Progenitor cell of endocrine pancreas (in vitro differentiated cells): ENCODE measurements at regions not wholly inside any gene's neighbourhood (a gene's known extent, or its start where the extent isn't known, plus 50 kb on each side); places are given as distances from the start of the nearest gene placed in this dataset.
"Not testable (repeated sequence)": the region's sequence is repeated elsewhere in the genome, so short reads cannot be mapped to it uniquely, and the experiment has no call there.

Experiments used
- DNase-seq: peaks from one replicate; pipeline ENCODE4 v3.0.0; 2021; ENCODE audit warnings: low spot score; ENCODE audit not compliant: unreplicated experiment
- H3K27ac Mint-ChIP-seq: 2 replicates; pipeline ENCODE4 v1.8.0; 2021; ENCODE audit warnings: mild to moderate bottlenecking, moderate library complexity, mixed read lengths
- H3K27me3 Mint-ChIP-seq: 2 replicates; pipeline ENCODE4 v1.8.0; 2021; ENCODE audit warnings: mixed read lengths
- H3K36me3 Mint-ChIP-seq: 2 replicates; pipeline ENCODE4 v1.8.0; 2022; ENCODE audit warnings: mixed read lengths; ENCODE audit not compliant: insufficient read depth
- H3K4me1 Mint-ChIP-seq: 2 replicates; pipeline ENCODE4 v1.8.0; 2021; ENCODE audit warnings: low read depth, mixed read lengths
- H3K4me3 Mint-ChIP-seq: 2 replicates; pipeline ENCODE4 v1.8.0; 2021; ENCODE audit warnings: low read depth, mild to moderate bottlenecking, moderate library complexity, mixed read lengths
- H3K9me3 Mint-ChIP-seq: 2 replicates; pipeline ENCODE4 v1.8.0; 2021; ENCODE audit warnings: low read depth, mixed read lengths
- CTCF ChIP-seq: fragments of 200-600 bp; sonication (generic); IDR thresholded peaks from one replicate; pipeline ENCODE4 v1.5.0; 2021; ENCODE audit warnings: antibody characterized with exemption, mild to moderate bottlenecking; ENCODE audit not compliant: unreplicated experiment

- H3K27me3 Mint-ChIP-seq = peaks cover 24% of the 10 kb centered on the region
- no peak overlapping the region for H3K27ac Mint-ChIP-seq
- no peak for DNase-seq
- H3K4me3 Mint-ChIP-seq = no peak overlapping the region
- no peak for TF ChIP-seq CTCF
- H3K36me3 Mint-ChIP-seq = no peaks in the 10 kb centered on the region
- no peaks in the 10 kb centered on the region for H3K9me3 Mint-ChIP-seq
- peaks cover 14% of the 10 kb centered on the region for H3K4me1 Mint-ChIP-seq
Measured at GRCh38 chr10:30704026-30704600, 74.6 kb upstream of the LYZL2 start.

- not testable (repeated sequence) for H3K36me3 Mint-ChIP-seq, DNase-seq, H3K27ac Mint-ChIP-seq, H3K9me3 Mint-ChIP-seq, H3K4me3 Mint-ChIP-seq
- Mint-ChIP-seq H3K27me3 (peaks cover 24% of the 10 kb centered on the region), H3K4me1 (peaks cover 14% of the 10 kb centered on the region)
Measured at GRCh38 chr10:30703446-30703845, 73.9 kb upstream of the LYZL2 start.

- no peaks in the 10 kb centered on the region for H3K36me3 Mint-ChIP-seq
- no peak overlapping the region for H3K4me3 Mint-ChIP-seq
- DNase-seq = no peak
- no peaks in the 10 kb centered on the region for H3K9me3 Mint-ChIP-seq
- H3K4me1 Mint-ChIP-seq = peaks cover 14% of the 10 kb centered on the region
- peaks cover 29% of the 10 kb centered on the region for H3K27me3 Mint-ChIP-seq
- TF ChIP-seq CTCF = no peak
- H3K27ac Mint-ChIP-seq = no peak overlapping the region
Measured at GRCh38 chr10:30702860-30703259, 73.3 kb upstream of the LYZL2 start.

GRCh38 chr10:30701451-30702173, 72.1 kb upstream of the LYZL2 start:
- H3K27me3 Mint-ChIP-seq = peaks cover 34% of the 10 kb centered on the region
- no peak for DNase-seq
- no peak overlapping the region for H3K27ac Mint-ChIP-seq
- H3K9me3 Mint-ChIP-seq = no peaks in the 10 kb centered on the region
- H3K36me3 Mint-ChIP-seq = no peaks in the 10 kb centered on the region
- no peak overlapping the region for H3K4me3 Mint-ChIP-seq
- H3K4me1 Mint-ChIP-seq = peaks cover 14% of the 10 kb centered on the region
- TF ChIP-seq CTCF = no peak

GRCh38 chr10:30697806-30698205, 68.3 kb upstream of the LYZL2 start:
- no peak for DNase-seq
- Mint-ChIP-seq H3K36me3 (no peaks in the 10 kb centered on the region), H3K27me3 (peaks cover 21% of the 10 kb centered on the region), H3K4me1 (peaks cover 14% of the 10 kb centered on the region), H3K4me3 (no peak overlapping the region), H3K9me3 (no peaks in the 10 kb centered on the region), H3K27ac (no peak overlapping the region)
- TF ChIP-seq CTCF = no peak

- DNase-seq, H3K27ac Mint-ChIP-seq, H3K9me3 Mint-ChIP-seq, H3K36me3 Mint-ChIP-seq, H3K4me3 Mint-ChIP-seq: not testable (repeated sequence)
- Mint-ChIP-seq H3K4me1 (peaks cover 14% of the 10 kb centered on the region), H3K27me3 (peaks cover 18% of the 10 kb centered on the region)
Measured at GRCh38 chr10:30697221-30697620, 67.7 kb upstream of the LYZL2 start.
